A673 (cell line): ENCODE measurements at regions not wholly inside any gene's neighbourhood (a gene's known extent, or its start where the extent isn't known, plus 50 kb on each side); places are given as distances from the start of the nearest gene placed in this dataset.

Source experiments
- BruUV-seq: library from RNA; stranded (reverse); fragments of 400-500 nt; replicated peaks from 2 replicates; lab custom pipeline; 2021; lab: Mats Ljungman, UMichigan
- CTCF ChIA-PET: fragments of 300-600 bp; sonication (Branson Sonifier 250); formaldehyde crosslinking; loops from one replicate; lab custom pipeline; 2022; ENCODE audit warnings: antibody characterized with exemption; lab: Charles Lee
- POLR2A ChIA-PET: fragments of 300-600 bp; sonication (Branson Sonifier 250); formaldehyde crosslinking; loops from one replicate; lab custom pipeline; 2022; ENCODE audit warnings: antibody characterized with exemption; ENCODE audit not compliant: low non-redundant PET; lab: Charles Lee
- DNase-seq: peaks from one replicate; pipeline ENCODE4 v3.0.0-alpha.2; 2015; ENCODE audit warnings: low spot score
- H3K27ac ChIP-seq: fragments of 200-600 bp; sonication (generic); 2 replicates; pipeline ENCODE4 v1.5.1; 2016; ENCODE audit warnings: mixed run types, low read depth, mild to moderate bottlenecking, mixed read lengths, antibody characterized with exemption, low read length; ENCODE audit not compliant: poor library complexity, severe bottlenecking
- H3K27me3 ChIP-seq: fragments of 200-600 bp; sonication (generic); replicated peaks from 2 replicates; pipeline ENCODE4 v1.6.1; 2017; ENCODE audit warnings: mixed run types, low read depth, mild to moderate bottlenecking, mixed read lengths, antibody characterized with exemption, low read length; ENCODE audit not compliant: insufficient read depth, poor library complexity
- H3K36me3 ChIP-seq: fragments of 200-600 bp; sonication (generic); 2 replicates; pipeline ENCODE4 v1.6.1; 2016; ENCODE audit warnings: mixed run types, mild to moderate bottlenecking, mixed read lengths, antibody characterized with exemption, low read length; ENCODE audit not compliant: insufficient read depth, poor library complexity, severe bottlenecking
- H3K4me1 ChIP-seq: fragments of 200-600 bp; sonication (generic); 2 replicates; pipeline ENCODE4 v1.6.1; 2017; ENCODE audit warnings: mixed run types, mild to moderate bottlenecking, mixed read lengths, antibody characterized with exemption, low read length; ENCODE audit not compliant: insufficient read depth, poor library complexity, severe bottlenecking
- H3K4me3 ChIP-seq: fragments of 200-600 bp; sonication (generic); 2 replicates; pipeline ENCODE4 v1.5.1; 2016; ENCODE audit warnings: low read depth, mixed run types, mild to moderate bottlenecking, mixed read lengths, low read length; ENCODE audit not compliant: poor library complexity, severe bottlenecking
- H3K9me3 ChIP-seq: fragments of 200-600 bp; sonication (generic); 2 replicates; pipeline ENCODE4 v1.6.1; 2016; ENCODE audit warnings: mixed run types, low read depth, mild to moderate bottlenecking, mixed read lengths, antibody characterized with exemption, low read length; ENCODE audit not compliant: poor library complexity, severe bottlenecking
- CTCF ChIP-seq: fragments of 300-800, 200-600 bp; sonication (generic); conservative IDR thresholded peaks from 2 replicates; pipeline ENCODE4 v1.5.1; 2017; ENCODE audit warnings: low read depth, mild to moderate bottlenecking, antibody characterized with exemption, low read length, moderate library complexity, mixed read lengths
- EZH2 ChIP-seq: fragments of 200-600 bp; sonication (generic); IDR thresholded peaks from 2 replicates; pipeline ENCODE4 v1.6.1; 2017; ENCODE audit warnings: borderline replicate concordance, low read depth, mild to moderate bottlenecking, mixed read lengths, antibody characterized with exemption, low read length; ENCODE audit not compliant: poor library complexity, severe bottlenecking
- intact Hi-C: fragments of 100-400 bp; cut with micrococcal nuclease; formaldehyde crosslinking; loops from one replicate; pipeline ENCODE4 v1.10.0; 2022; ENCODE audit not compliant: unreplicated experiment

- Histone ChIP-seq H3K27ac (no peak overlapping the region), H3K9me3 (peaks cover 49% of the 10 kb centered on the region), H3K27me3 (no peaks in the 10 kb centered on the region), H3K36me3 (no peaks in the 10 kb centered on the region), H3K4me1 (no peaks in the 10 kb centered on the region), H3K4me3 (no peak overlapping the region)
- intact Hi-C loops = no loop called here
- ChIA-PET CTCF (no interaction called here), POLR2A (no interaction called here)
- TF ChIP-seq EZH2 (no peak), CTCF (no peak)
- no TSS peak for BruUV-seq
- DNase-seq = no peak
Observed at GRCh38 chr5:12284604-12285003, 380.4 kb upstream of the CTNND2 start.

GRCh38 chr5:12277504-12278192, 373.4 kb upstream of the CTNND2 start:
- H3K36me3 ChIP-seq = no peaks in the 10 kb centered on the region
- intact Hi-C loops = no loop called here
- no peaks in the 10 kb centered on the region for H3K4me1 ChIP-seq
- no peak for DNase-seq
- H3K9me3 ChIP-seq = peaks cover 46% of the 10 kb centered on the region
- BruUV-seq = no TSS peak
- no peaks in the 10 kb centered on the region for H3K27me3 ChIP-seq
- H3K27ac ChIP-seq = no peak overlapping the region
- no peak overlapping the region for H3K4me3 ChIP-seq
- TF ChIP-seq EZH2 (no peak), CTCF (no peak)
- ChIA-PET POLR2A (no interaction called here), CTCF (no interaction called here)

GRCh38 chr5:12274236-12274635, 370.0 kb upstream of the CTNND2 start:
- TF ChIP-seq CTCF (no peak), EZH2 (no peak)
- intact Hi-C loops = no loop called here

More at GRCh38 chr5:12274236-12274635, 370.0 kb upstream of the CTNND2 start:
- no TSS peak for BruUV-seq
- ChIA-PET POLR2A (no interaction called here), CTCF (no interaction called here)
- Histone ChIP-seq H3K4me1 (no peaks in the 10 kb centered on the region), H3K27ac (no peak overlapping the region), H3K36me3 (no peaks in the 10 kb centered on the region), H3K4me3 (no peak overlapping the region), H3K9me3 (peaks cover 58% of the 10 kb centered on the region), H3K27me3 (no peaks in the 10 kb centered on the region)
- no peak for DNase-seq
